Progenitor cell of endocrine pancreas (in vitro differentiated cells): ENCODE measurements at regions not wholly inside any gene's neighbourhood (a gene's known extent, or its start where the extent isn't known, plus 50 kb on each side); places are given as distances from the start of the nearest gene placed in this dataset.

Experiments used
- DNase-seq: peaks from one replicate; pipeline ENCODE4 v3.0.0; 2021; ENCODE audit warnings: low spot score; ENCODE audit not compliant: unreplicated experiment
- H3K27ac Mint-ChIP-seq: 2 replicates; pipeline ENCODE4 v1.8.0; 2021; ENCODE audit warnings: mild to moderate bottlenecking, moderate library complexity, mixed read lengths
- H3K27me3 Mint-ChIP-seq: 2 replicates; pipeline ENCODE4 v1.8.0; 2021; ENCODE audit warnings: mixed read lengths
- H3K36me3 Mint-ChIP-seq: 2 replicates; pipeline ENCODE4 v1.8.0; 2022; ENCODE audit warnings: mixed read lengths; ENCODE audit not compliant: insufficient read depth
- H3K4me1 Mint-ChIP-seq: 2 replicates; pipeline ENCODE4 v1.8.0; 2021; ENCODE audit warnings: low read depth, mixed read lengths
- H3K4me3 Mint-ChIP-seq: 2 replicates; pipeline ENCODE4 v1.8.0; 2021; ENCODE audit warnings: low read depth, mild to moderate bottlenecking, moderate library complexity, mixed read lengths
- H3K9me3 Mint-ChIP-seq: 2 replicates; pipeline ENCODE4 v1.8.0; 2021; ENCODE audit warnings: low read depth, mixed read lengths
- TF ChIP-seq, protein P1 (sequence below): fragments of 200-600 bp; sonication (generic); IDR thresholded peaks from one replicate; pipeline ENCODE4 v1.5.0; 2021; ENCODE audit warnings: antibody characterized with exemption, mild to moderate bottlenecking; ENCODE audit not compliant: unreplicated experiment

DNA sequence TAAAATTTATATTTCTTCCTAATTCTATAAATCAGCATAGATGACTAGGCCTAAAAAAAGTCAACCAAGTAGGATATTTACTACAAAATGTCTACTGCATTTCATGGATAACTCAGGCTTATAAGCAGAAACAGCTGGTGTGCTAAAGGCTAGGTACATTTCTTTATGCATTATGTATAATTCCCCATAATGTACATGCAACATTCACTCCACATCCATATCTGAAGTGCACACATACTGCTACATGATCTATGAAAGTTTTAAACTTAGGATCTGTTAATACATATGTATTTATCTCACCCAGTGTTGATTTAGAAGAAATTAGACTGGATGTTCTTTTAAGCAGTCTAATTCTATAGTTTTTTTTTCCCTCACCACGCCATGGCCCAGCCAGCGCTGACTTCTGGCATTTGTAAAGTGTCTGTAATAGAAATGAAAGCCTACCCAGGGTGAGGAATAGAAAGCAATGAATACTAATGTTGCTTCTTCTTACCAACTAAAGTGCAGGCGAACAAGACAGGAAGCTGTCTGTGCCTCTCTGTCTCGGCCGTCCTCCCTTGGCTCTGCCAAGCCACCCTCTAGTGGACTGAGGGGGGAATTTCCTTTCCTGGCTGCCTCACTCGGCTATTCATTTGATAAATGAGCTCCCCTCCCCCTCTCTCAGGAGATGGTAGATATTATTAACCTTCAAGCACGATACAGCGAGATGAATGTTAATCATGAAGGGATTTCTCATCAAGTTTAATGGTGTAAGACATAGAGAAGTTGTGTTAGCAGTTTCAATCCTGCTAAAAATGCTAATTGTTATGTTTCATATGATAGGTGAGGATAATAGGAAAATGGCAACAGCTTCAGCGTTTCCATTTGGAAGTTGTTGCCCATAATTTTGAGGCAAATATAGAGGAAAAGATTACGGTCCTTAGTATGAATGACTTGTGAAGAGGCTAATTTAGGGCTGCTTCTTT is 384.5 kb downstream of the MTX2 start:
- H3K4me3 Mint-ChIP-seq: no peak overlapping the region
- peaks cover 44% of the 10 kb centered on the region for H3K27me3 Mint-ChIP-seq
- no peaks in the 10 kb centered on the region for H3K36me3 Mint-ChIP-seq
- no peaks in the 10 kb centered on the region for H3K4me1 Mint-ChIP-seq
- peak; percentile 15 for DNase-seq
- H3K27ac Mint-ChIP-seq: no peak overlapping the region
- TF ChIP-seq, protein P1, sequence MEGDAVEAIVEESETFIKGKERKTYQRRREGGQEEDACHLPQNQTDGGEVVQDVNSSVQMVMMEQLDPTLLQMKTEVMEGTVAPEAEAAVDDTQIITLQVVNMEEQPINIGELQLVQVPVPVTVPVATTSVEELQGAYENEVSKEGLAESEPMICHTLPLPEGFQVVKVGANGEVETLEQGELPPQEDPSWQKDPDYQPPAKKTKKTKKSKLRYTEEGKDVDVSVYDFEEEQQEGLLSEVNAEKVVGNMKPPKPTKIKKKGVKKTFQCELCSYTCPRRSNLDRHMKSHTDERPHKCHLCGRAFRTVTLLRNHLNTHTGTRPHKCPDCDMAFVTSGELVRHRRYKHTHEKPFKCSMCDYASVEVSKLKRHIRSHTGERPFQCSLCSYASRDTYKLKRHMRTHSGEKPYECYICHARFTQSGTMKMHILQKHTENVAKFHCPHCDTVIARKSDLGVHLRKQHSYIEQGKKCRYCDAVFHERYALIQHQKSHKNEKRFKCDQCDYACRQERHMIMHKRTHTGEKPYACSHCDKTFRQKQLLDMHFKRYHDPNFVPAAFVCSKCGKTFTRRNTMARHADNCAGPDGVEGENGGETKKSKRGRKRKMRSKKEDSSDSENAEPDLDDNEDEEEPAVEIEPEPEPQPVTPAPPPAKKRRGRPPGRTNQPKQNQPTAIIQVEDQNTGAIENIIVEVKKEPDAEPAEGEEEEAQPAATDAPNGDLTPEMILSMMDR: peak; percentile 78
- H3K9me3 Mint-ChIP-seq: no peaks in the 10 kb centered on the region

DNA sequence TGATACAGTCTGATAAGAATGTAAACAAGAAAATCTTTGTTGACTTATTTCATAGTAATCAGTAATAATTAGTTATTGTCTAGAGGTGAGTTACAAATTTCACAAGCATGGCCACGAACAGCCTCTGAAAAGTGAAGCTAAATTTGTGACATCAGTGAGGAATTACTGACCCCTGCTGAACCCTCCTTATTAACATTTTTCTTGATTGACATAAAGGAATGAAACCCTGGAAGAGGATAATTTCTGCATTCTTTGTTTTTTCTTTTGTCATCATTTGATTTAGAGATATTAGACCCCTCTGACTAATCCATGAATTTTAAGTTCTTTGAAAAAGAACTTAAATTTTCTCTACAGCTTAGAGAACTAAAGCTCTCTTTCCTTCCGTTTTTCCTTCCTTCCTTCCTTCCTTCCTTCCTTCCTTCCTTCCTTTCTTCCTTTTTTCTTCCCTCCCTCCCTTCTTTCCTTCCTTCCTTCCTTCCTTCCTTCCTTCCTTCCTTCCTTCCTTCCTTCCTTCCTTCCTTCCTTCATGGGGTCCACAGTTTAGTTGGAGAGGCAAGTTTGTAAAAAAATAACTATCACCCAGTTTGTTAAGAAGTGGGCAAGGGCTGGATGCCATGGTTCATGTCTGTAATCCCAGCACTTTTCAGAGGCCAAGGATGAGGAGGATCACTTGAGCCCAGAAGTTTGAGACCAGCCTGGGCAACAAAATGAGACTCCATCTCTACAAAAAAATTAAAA is 387.0 kb downstream of the MTX2 start:
- Mint-ChIP-seq H3K27ac (no peak overlapping the region), H3K4me3 (no peak overlapping the region), H3K27me3 (peaks cover 28% of the 10 kb centered on the region), H3K36me3 (no peaks in the 10 kb centered on the region), H3K4me1 (no peaks in the 10 kb centered on the region), H3K9me3 (no peaks in the 10 kb centered on the region)
- TF ChIP-seq, protein P1: no peak
- DNase-seq: no peak

DNA sequence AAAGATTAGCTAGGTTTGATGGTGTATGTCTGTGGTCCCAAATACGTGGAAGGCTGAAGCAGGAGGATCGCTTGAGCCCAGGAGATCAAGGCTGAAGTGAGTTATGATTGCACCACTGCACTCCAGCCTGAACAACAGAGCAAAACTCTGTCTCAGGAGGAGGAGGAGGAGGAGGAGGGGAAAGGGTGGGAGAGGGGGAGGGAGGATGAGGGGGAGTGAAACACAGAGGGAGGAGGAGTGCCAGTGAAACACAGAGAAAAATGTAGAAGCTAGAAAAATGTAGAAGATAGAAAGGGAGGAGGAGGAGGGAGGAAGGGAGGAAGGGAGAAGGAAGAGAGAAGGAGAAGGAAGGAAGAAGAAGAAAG is 387.5 kb downstream of the MTX2 start:
- TF ChIP-seq, protein P1: no peak
- no peak for DNase-seq
- peaks cover 28% of the 10 kb centered on the region for H3K27me3 Mint-ChIP-seq
- no peak overlapping the region for H3K4me3 Mint-ChIP-seq
- H3K27ac Mint-ChIP-seq: no peak overlapping the region
- no peaks in the 10 kb centered on the region for H3K36me3 Mint-ChIP-seq
- H3K9me3 Mint-ChIP-seq: no peaks in the 10 kb centered on the region
- no peaks in the 10 kb centered on the region for H3K4me1 Mint-ChIP-seq

DNA sequence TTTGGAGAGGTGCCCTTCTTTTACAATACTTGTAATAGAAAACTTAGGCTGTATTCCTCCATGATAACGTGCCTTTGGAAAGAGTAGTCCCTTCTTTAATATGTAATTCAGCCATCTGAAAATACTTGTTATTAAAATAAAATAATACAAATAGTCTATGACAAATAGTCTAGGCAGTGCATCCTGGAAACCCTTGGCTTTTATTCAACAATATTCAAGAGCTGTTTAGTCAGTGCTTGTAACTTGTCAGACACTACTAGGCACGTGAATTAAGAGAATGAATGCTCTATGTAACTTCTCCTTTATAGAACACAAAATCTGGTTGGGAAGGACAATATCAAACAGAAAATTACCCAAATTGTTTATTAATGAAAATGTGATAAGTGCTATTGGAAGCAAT is 388.2 kb downstream of the MTX2 start:
- Mint-ChIP-seq H3K27me3 (peaks cover 25% of the 10 kb centered on the region), H3K4me1 (no peaks in the 10 kb centered on the region), H3K36me3 (no peaks in the 10 kb centered on the region), H3K27ac (no peak overlapping the region), H3K4me3 (no peak overlapping the region), H3K9me3 (no peaks in the 10 kb centered on the region)
- no peak for DNase-seq
- TF ChIP-seq, protein P1: no peak

DNA sequence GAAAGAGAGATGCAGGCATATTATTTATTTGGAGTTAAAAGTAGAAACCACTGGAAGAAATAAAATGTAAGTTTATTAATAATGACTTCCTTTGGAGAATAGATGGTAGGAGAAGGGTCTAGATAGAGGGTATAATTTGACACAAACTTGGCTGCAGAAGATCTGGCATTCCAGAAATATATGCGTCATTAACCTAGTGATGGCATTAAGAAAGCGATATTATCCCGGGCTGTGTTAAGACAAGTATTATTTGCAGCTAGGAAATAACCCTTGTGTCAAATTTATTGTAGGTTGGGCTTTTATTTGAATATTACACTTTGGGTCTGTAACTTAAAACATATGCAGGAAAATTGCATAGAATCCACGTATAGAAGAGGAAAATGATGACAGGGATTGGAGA is 389.5 kb downstream of the MTX2 start:
- no peaks in the 10 kb centered on the region for H3K36me3 Mint-ChIP-seq
- TF ChIP-seq, protein P1: no peak
- DNase-seq: no peak
- no peaks in the 10 kb centered on the region for H3K4me1 Mint-ChIP-seq
- peaks cover 18% of the 10 kb centered on the region for H3K27me3 Mint-ChIP-seq
- H3K27ac Mint-ChIP-seq: no peak overlapping the region
- no peaks in the 10 kb centered on the region for H3K9me3 Mint-ChIP-seq
- no peak overlapping the region for H3K4me3 Mint-ChIP-seq
